ENCODE measurements at regions not wholly inside any gene's neighbourhood (a gene's known extent, or its start where the extent isn't known, plus 50 kb on each side); places are given as distances from the start of the nearest gene placed in this dataset.
"Not testable (repeated sequence)": the region's sequence is repeated elsewhere in the genome, so short reads cannot be mapped to it uniquely, and the experiment has no call there.

- DNase-seq, result peak in 32 of 58 donors; percentile 3 to 85 (median 31)
Measured at GRCh38 chr4:26238778-26239679, 81.8 kb upstream of the RBPJ start.

- no peak for DNase-seq
Measured at GRCh38 chr4:26239801-26240200, 81.0 kb upstream of the RBPJ start.

- DNase-seq, result no peak
Measured at GRCh38 chr4:26241179-26241578, 79.6 kb upstream of the RBPJ start.

- DNase-seq, result no peak
Measured at GRCh38 chr4:26242451-26242850, 78.4 kb upstream of the RBPJ start.

- not testable (repeated sequence) for DNase-seq
Measured at GRCh38 chr4:26244138-26244537, 76.7 kb upstream of the RBPJ start.

GRCh38 chr4:26248647-26249046 lies 72.2 kb upstream of the RBPJ start:
- DNase-seq, result no peak

GRCh38 chr4:26252349-26253025 lies 68.3 kb upstream of the RBPJ start:
- no peak for DNase-seq

GRCh38 chr4:26253968-26254367 lies 66.8 kb upstream of the RBPJ start:
- no peak for DNase-seq

- DNase-seq, result no peak
Measured at GRCh38 chr4:26255989-26256388, 64.8 kb upstream of the RBPJ start.

- not testable (repeated sequence) for DNase-seq
Measured at GRCh38 chr4:26257444-26257843, 63.4 kb upstream of the RBPJ start.

- no peak for DNase-seq
Measured at GRCh38 chr4:26257850-26258249, 63.0 kb upstream of the RBPJ start.

- DNase-seq, result no peak
Measured at GRCh38 chr4:26260571-26260970, 60.2 kb upstream of the RBPJ start.

GRCh38 chr4:26261405-26261804 lies 59.4 kb upstream of the RBPJ start:
- no peak for DNase-seq

GRCh38 chr4:26263165-26263564 lies 57.6 kb upstream of the RBPJ start:
- no peak for DNase-seq

GRCh38 chr4:26264109-26264508 lies 56.7 kb upstream of the RBPJ start:
- no peak for DNase-seq

GRCh38 chr4:26267087-26267486 lies 53.7 kb upstream of the RBPJ start:
- peak in 1 of 58 donors; percentile 0 for DNase-seq

- no peak for DNase-seq
Measured at GRCh38 chr4:26268246-26268645, 52.6 kb upstream of the RBPJ start.

- no peak for DNase-seq
Measured at GRCh38 chr4:26269038-26269437, 51.8 kb upstream of the RBPJ start.
